ENCODE measurements at regions not wholly inside any gene's neighbourhood (a gene's known extent, or its start where the extent isn't known, plus 50 kb on each side); places are given as distances from the start of the nearest gene placed in this dataset.
A peak's percentile ranks its signal among the peaks of the same experiment; 100 is the strongest.
"Not testable (repeated sequence)": the region's sequence is repeated elsewhere in the genome, so short reads cannot be mapped to it uniquely, and the experiment has no call there.

- Mint-ChIP-seq H3K4me1 (ENCODE audit: low read depth, unreplicated experiment) (peaks cover 8% of the 10 kb centered on the region), H3K4me3 (ENCODE audit: unreplicated experiment) (no peak overlapping the region)
Measured at GRCh38 chr4:137735561-137736104, 203.3 kb upstream of the PCDH18 start.

GRCh38 chr4:137733174-137734141 lies 201.2 kb upstream of the PCDH18 start:
- not testable (repeated sequence) for H3K9me3 Mint-ChIP-seq (ENCODE audit: unreplicated experiment); H3K4me3 Mint-ChIP-seq (ENCODE audit: unreplicated experiment); H3K27me3 Mint-ChIP-seq (ENCODE audit: unreplicated experiment); H3K4me1 Mint-ChIP-seq (ENCODE audit: low read depth, unreplicated experiment); H3K27ac Mint-ChIP-seq (ENCODE audit: unreplicated experiment); DNase-seq
- peaks cover 20% of the 10 kb centered on the region for H3K36me3 Mint-ChIP-seq (ENCODE audit: unreplicated experiment)

More at GRCh38 chr4:137735561-137736104, 203.3 kb upstream of the PCDH18 start:
- no peak for TF ChIP-seq CTCF (IDR thresholded peaks at IDR 0.05; ENCODE audit: partially characterized antibody, unreplicated experiment)
- H3K27me3 Mint-ChIP-seq (ENCODE audit: unreplicated experiment): no peaks in the 10 kb centered on the region
- no peak overlapping the region for H3K27ac Mint-ChIP-seq (ENCODE audit: unreplicated experiment)
- no peak for DNase-seq
- peaks cover 4% of the 10 kb centered on the region for H3K9me3 Mint-ChIP-seq (ENCODE audit: unreplicated experiment)
- peaks cover 15% of the 10 kb centered on the region for H3K36me3 Mint-ChIP-seq (ENCODE audit: unreplicated experiment)

- no peaks in the 10 kb centered on the region for H3K27me3 Mint-ChIP-seq (ENCODE audit: unreplicated experiment)
- no peaks in the 10 kb centered on the region for H3K4me1 Mint-ChIP-seq (ENCODE audit: low read depth, unreplicated experiment)
- H3K36me3 Mint-ChIP-seq (ENCODE audit: unreplicated experiment): no peaks in the 10 kb centered on the region
- no peak for DNase-seq
- no peak for TF ChIP-seq CTCF (IDR thresholded peaks at IDR 0.05; ENCODE audit: partially characterized antibody, unreplicated experiment)
- H3K27ac Mint-ChIP-seq (ENCODE audit: unreplicated experiment): no peak overlapping the region
- H3K9me3 Mint-ChIP-seq (ENCODE audit: unreplicated experiment): no peaks in the 10 kb centered on the region
- H3K4me3 Mint-ChIP-seq (ENCODE audit: unreplicated experiment): no peak overlapping the region
Measured at GRCh38 chr4:137722910-137723309, 190.6 kb upstream of the PCDH18 start.

- DNase-seq: peak; percentile 25
- Mint-ChIP-seq H3K4me1 (ENCODE audit: low read depth, unreplicated experiment) (peaks cover 23% of the 10 kb centered on the region), H3K27ac (ENCODE audit: unreplicated experiment) (peak overlapping the region; percentile 53), H3K27me3 (ENCODE audit: unreplicated experiment) (peaks cover 4% of the 10 kb centered on the region), H3K9me3 (ENCODE audit: unreplicated experiment) (peaks cover 8% of the 10 kb centered on the region), H3K4me3 (ENCODE audit: unreplicated experiment) (peak overlapping the region; percentile 41), H3K36me3 (ENCODE audit: unreplicated experiment) (no peaks in the 10 kb centered on the region)
- no peak for TF ChIP-seq CTCF (IDR thresholded peaks at IDR 0.05; ENCODE audit: partially characterized antibody, unreplicated experiment)
Measured at GRCh38 chr4:137711502-137711901, 179.2 kb upstream of the PCDH18 start.

GRCh38 chr4:137707626-137708025 lies 175.3 kb upstream of the PCDH18 start:
- no peak overlapping the region for H3K4me3 Mint-ChIP-seq (ENCODE audit: unreplicated experiment)
- no peak for DNase-seq
- H3K36me3 Mint-ChIP-seq (ENCODE audit: unreplicated experiment): no peaks in the 10 kb centered on the region
- peaks cover 4% of the 10 kb centered on the region for H3K27me3 Mint-ChIP-seq (ENCODE audit: unreplicated experiment)
- H3K9me3 Mint-ChIP-seq (ENCODE audit: unreplicated experiment): peaks cover 10% of the 10 kb centered on the region
- peaks cover 30% of the 10 kb centered on the region for H3K4me1 Mint-ChIP-seq (ENCODE audit: low read depth, unreplicated experiment)
- TF ChIP-seq CTCF (IDR thresholded peaks at IDR 0.05; ENCODE audit: partially characterized antibody, unreplicated experiment): no peak
- no peak overlapping the region for H3K27ac Mint-ChIP-seq (ENCODE audit: unreplicated experiment)

Data from glutamatergic neuron (in vitro differentiated cells).